AG09309 (cell line): ENCODE measurements at regions not wholly inside any gene's neighbourhood (a gene's known extent, or its start where the extent isn't known, plus 50 kb on each side); places are given as distances from the start of the nearest gene placed in this dataset.

Experiments
- DNase-seq: peaks from one replicate; pipeline ENCODE4 v3.0.0-alpha.2; 2010; ENCODE audit warnings: low read depth
- H3K4me3 ChIP-seq: 2 replicates; pipeline ENCODE4 v1.5.1; 2011; ENCODE audit warnings: mild to moderate bottlenecking, low read depth, low read length, moderate library complexity; ENCODE audit not compliant: control insufficient read depth
- CTCF ChIP-seq: IDR thresholded peaks from 2 replicates; pipeline ENCODE4 v1.5.1; 2011; ENCODE audit warnings: mild to moderate bottlenecking, low read depth, low read length, inconsistent platforms; ENCODE audit not compliant: insufficient read depth, control insufficient read depth; ENCODE audit errors: missing control alignments

DNA sequence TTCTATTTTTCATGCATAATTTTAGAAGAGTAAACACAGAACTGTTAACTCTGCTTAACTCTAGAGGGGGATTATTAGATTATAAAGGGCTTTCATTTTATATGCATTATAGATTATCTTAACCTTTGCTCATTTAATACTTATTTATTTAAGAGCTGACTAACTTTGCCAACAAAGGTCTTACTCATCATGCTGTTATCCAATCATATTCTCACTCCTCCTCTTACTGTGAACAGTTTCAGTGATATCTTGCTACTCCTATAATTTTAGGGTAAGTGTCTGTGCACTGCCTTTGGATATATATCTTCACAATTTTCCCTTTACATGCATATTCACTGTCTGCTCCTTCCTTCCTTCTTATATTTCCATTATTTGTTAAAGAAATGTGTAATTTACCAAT, 1814.9 kb downstream of the STIM2 start:
- no peak overlapping the region for H3K4me3 ChIP-seq
- TF ChIP-seq CTCF: no peak
- no peak for DNase-seq

DNA sequence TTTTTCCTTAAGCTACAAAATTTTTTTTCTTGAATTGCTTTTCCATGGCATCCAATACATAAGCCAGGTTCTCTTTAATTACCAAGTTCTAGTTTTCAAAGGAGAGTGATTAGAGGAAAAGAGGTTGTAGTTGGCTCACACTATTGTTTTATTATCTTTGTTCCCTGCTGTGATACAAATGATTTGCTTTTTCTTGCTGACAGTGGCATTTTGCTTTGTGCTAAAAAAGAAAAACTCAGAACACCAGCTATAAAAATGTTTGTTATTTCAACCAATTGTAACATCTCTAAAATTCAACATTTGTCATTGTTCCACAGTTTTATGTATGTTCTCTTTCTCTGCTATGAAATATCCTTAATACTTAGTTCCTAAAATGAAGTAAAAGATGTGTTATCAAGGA, 1817.2 kb downstream of the STIM2 start:
- no peak overlapping the region for H3K4me3 ChIP-seq
- no peak for TF ChIP-seq CTCF
- no peak for DNase-seq

DNA sequence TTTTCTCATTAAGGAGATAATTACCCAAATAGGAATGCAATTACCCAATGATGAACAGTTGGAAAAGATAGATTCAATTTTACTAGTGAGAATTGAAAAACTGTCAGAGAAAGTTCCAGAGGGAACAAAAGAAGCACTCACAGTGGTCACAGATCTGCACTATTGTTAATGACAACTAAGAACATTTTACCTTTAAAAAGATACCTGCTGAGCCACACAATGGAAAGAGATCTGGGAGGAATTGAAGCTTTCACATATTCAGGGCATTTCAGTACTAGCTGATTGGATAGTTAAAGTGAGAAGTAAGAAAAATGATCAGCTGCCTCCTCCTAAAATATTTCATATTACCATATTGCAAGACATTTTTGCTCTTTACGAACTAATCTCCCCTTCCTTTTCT, 1822.2 kb downstream of the STIM2 start:
- no peak overlapping the region for H3K4me3 ChIP-seq
- no peak for TF ChIP-seq CTCF
- DNase-seq: no peak

GRCh38 chr4:28686618-28687017, 1826.0 kb downstream of the STIM2 start:
- TF ChIP-seq CTCF: peak; percentile 56
- H3K4me3 ChIP-seq: no peak overlapping the region
- no peak for DNase-seq

DNA sequence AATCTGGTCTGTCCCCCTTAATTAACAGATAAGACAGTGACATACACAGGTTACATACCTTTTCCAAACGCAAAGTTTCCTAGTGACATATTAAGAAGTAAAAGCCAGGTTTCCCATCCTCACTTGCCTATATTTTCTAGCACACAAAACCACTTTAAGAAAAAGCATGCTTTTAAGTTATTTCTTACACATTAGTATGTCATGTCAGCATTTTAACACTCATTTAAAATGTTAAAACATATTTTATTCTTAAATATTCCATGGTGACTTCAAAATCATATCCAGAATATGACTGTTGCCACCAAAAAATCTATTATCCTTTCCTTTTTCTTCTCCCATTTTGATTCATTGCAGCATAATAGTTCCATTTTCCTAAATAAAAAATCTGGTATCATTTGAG, 1830.2 kb downstream of the STIM2 start:
- TF ChIP-seq CTCF: no peak
- H3K4me3 ChIP-seq: no peak overlapping the region
- DNase-seq: no peak

DNA sequence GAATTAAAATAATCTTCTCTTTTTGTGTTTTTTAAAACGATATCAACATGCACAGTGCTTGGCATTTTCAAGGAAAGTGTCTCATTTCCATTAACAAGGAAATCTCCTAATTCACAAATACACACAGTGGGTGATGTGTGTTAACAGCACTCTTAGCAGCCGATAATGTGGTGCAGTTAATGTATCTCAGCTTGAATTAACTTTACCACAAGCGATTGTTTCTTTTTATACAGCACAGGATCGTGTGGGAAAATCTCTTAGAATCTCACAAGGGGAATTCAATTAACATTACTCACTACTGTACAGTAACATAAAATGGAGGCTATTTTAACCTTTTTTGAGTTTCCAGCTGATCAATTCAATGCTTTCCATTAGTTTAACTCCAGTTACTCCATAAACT, 1841.9 kb downstream of the STIM2 start:
- H3K4me3 ChIP-seq: no peak overlapping the region
- TF ChIP-seq CTCF: no peak
- DNase-seq: peak; percentile 5

- H3K4me3 ChIP-seq: no peak overlapping the region
- no peak for DNase-seq
- TF ChIP-seq CTCF: no peak
These were observed 1849.2 kb downstream of the STIM2 start for GRCh38 chr4:28709891-28710290.
